RWPE2 (cell line): ENCODE measurements at regions not wholly inside any gene's neighbourhood (a gene's known extent, or its start where the extent isn't known, plus 50 kb on each side); places are given as distances from the start of the nearest gene placed in this dataset.

Source experiments
- ATAC-seq: fragments of 200-7000 bp; cut with Tn5 transposase; 3 replicates; pipeline ENCODE4 v1.9.1; 2021; ENCODE audit warnings: low read depth
- DNase-seq: peaks from one replicate; pipeline ENCODE4 v3.0.0-alpha.2; 2020; ENCODE audit warnings: low spot score
- H3K27ac ChIP-seq: fragments of 450-650 bp; 2 replicates; pipeline ENCODE4 v1.5.1; 2017; ENCODE audit warnings: mild to moderate bottlenecking; ENCODE audit not compliant: poor library complexity, severe bottlenecking
- H3K27me3 ChIP-seq: fragments of 250-450 bp; sonication (Bioruptor Pico); 2 replicates; pipeline ENCODE4 v1.5.1; 2021; ENCODE audit warnings: mild to moderate bottlenecking, moderate library complexity; ENCODE audit not compliant: insufficient read depth, poor library complexity, severe bottlenecking
- H3K36me3 ChIP-seq: fragments of 250-450 bp; sonication (Bioruptor Pico); 2 replicates; pipeline ENCODE4 v1.5.1; 2020; ENCODE audit warnings: low read depth, mild to moderate bottlenecking, moderate library complexity
- H3K4me1 ChIP-seq: fragments of 250-450 bp; sonication (Bioruptor Pico); 2 replicates; pipeline ENCODE4 v1.5.1; 2021; ENCODE audit warnings: mild to moderate bottlenecking, moderate library complexity; ENCODE audit not compliant: insufficient read depth, poor library complexity, severe bottlenecking
- H3K4me3 ChIP-seq: fragments of 250-450 bp; sonication (Bioruptor Pico); 2 replicates; pipeline ENCODE4 v1.5.1; 2021; ENCODE audit warnings: mild to moderate bottlenecking, moderate library complexity; ENCODE audit not compliant: severe bottlenecking
- H3K9me3 ChIP-seq: fragments of 250-450 bp; sonication (Bioruptor Pico); 2 replicates; pipeline ENCODE4 v1.5.1; 2021; ENCODE audit warnings: mild to moderate bottlenecking, moderate library complexity; ENCODE audit not compliant: severe bottlenecking
- TF ChIP-seq, protein P1 (sequence below): fragments of 450-650 bp; IDR thresholded peaks from one replicate; pipeline ENCODE4 v1.5.1; 2017; ENCODE audit warnings: mild to moderate bottlenecking, moderate library complexity; ENCODE audit not compliant: poor library complexity, severe bottlenecking

DNA sequence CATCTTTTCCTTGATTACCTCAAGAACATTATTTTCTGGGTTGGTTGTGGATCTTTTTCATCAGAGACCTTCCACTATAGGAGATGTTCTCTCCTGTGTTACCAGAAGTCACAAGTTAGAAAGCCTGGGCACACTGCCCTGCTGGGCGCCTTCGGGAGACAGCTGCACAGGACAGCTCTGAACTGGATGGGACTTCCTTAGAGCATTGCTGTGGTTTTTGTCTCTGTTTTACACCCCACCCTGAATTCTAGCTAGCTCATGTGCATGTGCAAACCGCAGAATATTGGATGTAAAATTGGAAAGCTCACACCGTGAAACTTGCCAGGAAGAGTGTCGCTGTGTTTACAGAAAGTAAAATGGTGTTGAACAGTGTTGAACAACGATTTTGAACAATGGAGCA is 54.4 kb upstream of the SEC61G start:
- ATAC-seq (no peak), DNase-seq (no peak)
- Histone ChIP-seq H3K4me1 (peaks cover 21% of the 10 kb centered on the region), H3K4me3 (no peak overlapping the region), H3K27me3 (no peaks in the 10 kb centered on the region), H3K9me3 (no peaks in the 10 kb centered on the region), H3K27ac (no peak overlapping the region), H3K36me3 (no peaks in the 10 kb centered on the region)
- TF ChIP-seq, protein P1, sequence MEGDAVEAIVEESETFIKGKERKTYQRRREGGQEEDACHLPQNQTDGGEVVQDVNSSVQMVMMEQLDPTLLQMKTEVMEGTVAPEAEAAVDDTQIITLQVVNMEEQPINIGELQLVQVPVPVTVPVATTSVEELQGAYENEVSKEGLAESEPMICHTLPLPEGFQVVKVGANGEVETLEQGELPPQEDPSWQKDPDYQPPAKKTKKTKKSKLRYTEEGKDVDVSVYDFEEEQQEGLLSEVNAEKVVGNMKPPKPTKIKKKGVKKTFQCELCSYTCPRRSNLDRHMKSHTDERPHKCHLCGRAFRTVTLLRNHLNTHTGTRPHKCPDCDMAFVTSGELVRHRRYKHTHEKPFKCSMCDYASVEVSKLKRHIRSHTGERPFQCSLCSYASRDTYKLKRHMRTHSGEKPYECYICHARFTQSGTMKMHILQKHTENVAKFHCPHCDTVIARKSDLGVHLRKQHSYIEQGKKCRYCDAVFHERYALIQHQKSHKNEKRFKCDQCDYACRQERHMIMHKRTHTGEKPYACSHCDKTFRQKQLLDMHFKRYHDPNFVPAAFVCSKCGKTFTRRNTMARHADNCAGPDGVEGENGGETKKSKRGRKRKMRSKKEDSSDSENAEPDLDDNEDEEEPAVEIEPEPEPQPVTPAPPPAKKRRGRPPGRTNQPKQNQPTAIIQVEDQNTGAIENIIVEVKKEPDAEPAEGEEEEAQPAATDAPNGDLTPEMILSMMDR, result no peak

DNA sequence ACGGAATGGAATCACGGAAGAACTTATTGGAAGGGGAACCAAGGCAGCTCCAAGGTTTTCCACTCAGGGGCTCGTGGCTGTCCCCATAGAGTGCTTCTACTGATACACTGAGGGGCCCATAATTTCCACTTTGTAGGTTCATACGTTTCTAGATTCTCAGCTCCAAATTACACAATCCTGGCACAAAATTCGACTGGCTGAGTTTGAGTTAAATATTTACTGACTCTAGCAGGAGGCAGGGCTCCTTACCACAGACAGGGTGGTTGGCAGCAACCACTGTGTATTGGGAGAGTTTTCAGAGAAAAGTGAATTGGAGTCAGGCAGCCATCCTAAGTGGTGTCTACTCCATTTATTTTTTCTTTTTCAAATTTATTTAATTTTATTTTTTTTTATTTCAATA is 55.4 kb upstream of the SEC61G start:
- DNase-seq, result no peak
- no peak for ATAC-seq
- peaks cover 21% of the 10 kb centered on the region for H3K4me1 ChIP-seq
- no peaks in the 10 kb centered on the region for H3K36me3 ChIP-seq
- no peaks in the 10 kb centered on the region for H3K27me3 ChIP-seq
- H3K9me3 ChIP-seq, result no peaks in the 10 kb centered on the region
- TF ChIP-seq, protein P1, result no peak
- H3K27ac ChIP-seq, result no peak overlapping the region
- H3K4me3 ChIP-seq, result no peak overlapping the region

DNA sequence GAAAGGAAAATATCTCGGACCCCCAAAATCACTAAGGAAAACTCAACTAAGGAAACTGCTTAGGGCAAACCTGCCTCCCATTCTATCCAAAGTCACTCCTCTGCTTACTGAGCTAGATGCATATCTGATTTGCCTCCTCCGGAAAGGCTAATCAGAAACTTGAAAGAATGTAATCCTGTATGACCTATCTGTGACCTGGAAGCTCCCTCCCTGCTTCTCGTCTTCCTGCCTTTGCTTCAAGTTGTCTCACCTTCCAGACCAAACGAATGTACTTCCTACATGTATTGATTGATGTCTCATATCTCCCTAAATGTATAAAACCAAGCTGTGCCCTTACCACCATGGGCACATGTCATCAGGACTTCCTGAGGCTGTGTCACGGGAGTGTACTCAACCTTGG is 58.1 kb upstream of the SEC61G start:
- TF ChIP-seq, protein P1, result no peak
- no peaks in the 10 kb centered on the region for H3K27me3 ChIP-seq
- H3K36me3 ChIP-seq, result no peaks in the 10 kb centered on the region
- DNase-seq, result no peak
- H3K4me1 ChIP-seq, result no peaks in the 10 kb centered on the region
- no peak overlapping the region for H3K27ac ChIP-seq
- no peak overlapping the region for H3K4me3 ChIP-seq
- no peak for ATAC-seq
- no peaks in the 10 kb centered on the region for H3K9me3 ChIP-seq

DNA sequence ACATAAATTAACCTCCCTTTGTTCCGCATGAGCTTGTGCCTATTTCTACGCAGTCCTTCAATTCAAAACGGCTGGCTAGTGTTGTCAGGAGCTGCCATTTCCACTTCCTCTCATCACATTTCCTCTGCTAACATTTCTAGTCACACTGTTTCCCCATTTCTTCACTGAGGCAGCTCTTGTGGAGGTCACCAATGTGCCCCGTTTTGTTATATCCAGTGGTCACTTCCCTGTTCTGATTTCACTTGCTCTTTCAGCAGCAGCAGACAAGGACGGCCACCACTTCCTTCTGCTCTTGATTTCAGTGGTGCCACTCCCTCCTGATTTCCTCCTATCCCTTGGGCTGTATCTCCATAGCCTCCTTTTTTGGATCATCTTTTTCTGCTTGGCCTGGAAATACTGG is 64.8 kb upstream of the SEC61G start:
- Histone ChIP-seq H3K27me3 (no peaks in the 10 kb centered on the region), H3K27ac (peak overlapping the region; percentile 21), H3K4me3 (no peak overlapping the region), H3K9me3 (no peaks in the 10 kb centered on the region), H3K36me3 (no peaks in the 10 kb centered on the region), H3K4me1 (peaks cover 29% of the 10 kb centered on the region)
- no peak for ATAC-seq
- TF ChIP-seq, protein P1, result no peak
- DNase-seq, result no peak

DNA sequence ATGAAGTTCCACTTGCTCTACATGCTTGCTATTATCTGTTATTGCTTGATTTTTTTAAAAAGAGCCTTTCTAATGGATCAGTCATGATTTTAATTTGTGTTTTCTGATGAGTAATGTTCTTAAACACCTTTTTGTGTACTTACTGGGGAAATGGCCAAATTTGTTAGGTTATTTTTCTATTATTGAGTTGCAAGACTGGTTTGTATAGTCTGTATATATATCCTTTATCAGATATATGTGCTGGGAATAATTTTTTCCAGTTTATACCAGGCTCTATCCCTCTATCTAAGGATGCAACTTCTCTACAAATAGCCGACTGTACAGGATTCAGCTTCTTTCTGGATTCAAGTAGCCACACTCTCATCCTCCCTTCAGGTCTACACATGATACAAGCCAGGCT is 65.6 kb upstream of the SEC61G start:
- H3K9me3 ChIP-seq, result no peaks in the 10 kb centered on the region
- H3K27ac ChIP-seq, result peak overlapping the region; percentile 21
- no peaks in the 10 kb centered on the region for H3K36me3 ChIP-seq
- DNase-seq (no peak), ATAC-seq (no peak; the same call in 2 of the 3 replicates)
- no peak overlapping the region for H3K4me3 ChIP-seq
- no peaks in the 10 kb centered on the region for H3K27me3 ChIP-seq
- peaks cover 29% of the 10 kb centered on the region for H3K4me1 ChIP-seq
- TF ChIP-seq, protein P1, result no peak
